SU-DHL-6 (cell line): ENCODE measurements at regions not wholly inside any gene's neighbourhood (a gene's known extent, or its start where the extent isn't known, plus 50 kb on each side); places are given as distances from the start of the nearest gene placed in this dataset.

Source experiments
- EZH2phosphoT487 ChIP-seq: fragments of 200-600 bp; sonication (generic), shearing (Covaris generic); conservative IDR thresholded peaks from 2 replicates; pipeline ENCODE4 v1.6.1; 2018; ENCODE audit warnings: mild to moderate bottlenecking, antibody characterized with exemption, low read length, moderate library complexity, mixed read lengths
- TF ChIP-seq, protein P1 (sequence below): fragments of 200-600 bp; sonication (generic); IDR thresholded peaks from one replicate; pipeline ENCODE4 v1.5.1; 2017; ENCODE audit warnings: antibody characterized with exemption, mild to moderate bottlenecking, low read length, moderate library complexity; ENCODE audit not compliant: insufficient read depth, poor library complexity, severe bottlenecking

DNA sequence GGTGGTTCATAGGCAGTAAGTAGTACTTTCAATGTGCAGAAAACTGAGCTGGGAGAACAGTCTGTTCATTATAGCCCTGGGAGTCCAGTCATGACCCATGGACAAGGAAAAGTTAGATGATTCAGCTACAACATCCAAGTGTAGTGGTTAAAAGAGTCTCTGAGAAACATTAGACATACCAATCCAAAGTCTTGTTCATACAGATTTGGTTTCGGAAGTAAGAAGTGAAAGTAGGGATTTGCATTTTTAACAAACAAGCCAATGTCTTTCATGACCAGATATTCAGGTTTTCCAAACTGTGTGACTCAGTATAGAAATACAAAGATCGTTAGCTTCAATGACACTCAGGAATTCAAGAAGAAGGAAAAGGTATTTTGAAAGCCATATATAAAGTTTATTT is 345.3 kb downstream of the SLITRK1 start:
- TF ChIP-seq, protein P1, sequence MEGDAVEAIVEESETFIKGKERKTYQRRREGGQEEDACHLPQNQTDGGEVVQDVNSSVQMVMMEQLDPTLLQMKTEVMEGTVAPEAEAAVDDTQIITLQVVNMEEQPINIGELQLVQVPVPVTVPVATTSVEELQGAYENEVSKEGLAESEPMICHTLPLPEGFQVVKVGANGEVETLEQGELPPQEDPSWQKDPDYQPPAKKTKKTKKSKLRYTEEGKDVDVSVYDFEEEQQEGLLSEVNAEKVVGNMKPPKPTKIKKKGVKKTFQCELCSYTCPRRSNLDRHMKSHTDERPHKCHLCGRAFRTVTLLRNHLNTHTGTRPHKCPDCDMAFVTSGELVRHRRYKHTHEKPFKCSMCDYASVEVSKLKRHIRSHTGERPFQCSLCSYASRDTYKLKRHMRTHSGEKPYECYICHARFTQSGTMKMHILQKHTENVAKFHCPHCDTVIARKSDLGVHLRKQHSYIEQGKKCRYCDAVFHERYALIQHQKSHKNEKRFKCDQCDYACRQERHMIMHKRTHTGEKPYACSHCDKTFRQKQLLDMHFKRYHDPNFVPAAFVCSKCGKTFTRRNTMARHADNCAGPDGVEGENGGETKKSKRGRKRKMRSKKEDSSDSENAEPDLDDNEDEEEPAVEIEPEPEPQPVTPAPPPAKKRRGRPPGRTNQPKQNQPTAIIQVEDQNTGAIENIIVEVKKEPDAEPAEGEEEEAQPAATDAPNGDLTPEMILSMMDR: no peak
- TF ChIP-seq EZH2phosphoT487: no peak
